Bronchial epithelial cell (primary cell): ENCODE measurements at regions not wholly inside any gene's neighbourhood (a gene's known extent, or its start where the extent isn't known, plus 50 kb on each side); places are given as distances from the start of the nearest gene placed in this dataset.

Source experiments
- DNase-seq: peaks from one replicate; pipeline ENCODE4 v3.0.0-alpha.2; 2010; ENCODE audit warnings: low read depth
- FAIRE-seq: peaks from 2 replicates; lab custom pipeline; 2011; peaks lifted over from hg19 to GRCh38; lab: Jason Lieb, UNC
- H3K27me3 ChIP-seq: 2 replicates; pipeline ENCODE4 v1.5.1; 2011; ENCODE audit warnings: low read length; ENCODE audit not compliant: control insufficient read depth, insufficient read depth
- H3K36me3 ChIP-seq: 2 replicates; pipeline ENCODE4 v1.5.1; 2011; ENCODE audit warnings: low read length; ENCODE audit not compliant: control insufficient read depth, insufficient read depth
- H3K4me3 ChIP-seq: 2 replicates; pipeline ENCODE4 v1.5.1; 2011; ENCODE audit warnings: mild to moderate bottlenecking, low read depth, low read length, control low read depth
- TF ChIP-seq, protein P1 (sequence below): IDR thresholded peaks from 2 replicates; pipeline ENCODE4 v1.5.1; 2011; ENCODE audit warnings: mild to moderate bottlenecking, moderate library complexity, low read length, control low read depth, inconsistent platforms; ENCODE audit not compliant: insufficient read depth, severe bottlenecking

- DNase-seq (no peak), FAIRE-seq (no peak)
- no peak overlapping the region for H3K4me3 ChIP-seq
- no peaks in the 10 kb centered on the region for H3K27me3 ChIP-seq
- H3K36me3 ChIP-seq, result no peaks in the 10 kb centered on the region
- TF ChIP-seq, protein P1, sequence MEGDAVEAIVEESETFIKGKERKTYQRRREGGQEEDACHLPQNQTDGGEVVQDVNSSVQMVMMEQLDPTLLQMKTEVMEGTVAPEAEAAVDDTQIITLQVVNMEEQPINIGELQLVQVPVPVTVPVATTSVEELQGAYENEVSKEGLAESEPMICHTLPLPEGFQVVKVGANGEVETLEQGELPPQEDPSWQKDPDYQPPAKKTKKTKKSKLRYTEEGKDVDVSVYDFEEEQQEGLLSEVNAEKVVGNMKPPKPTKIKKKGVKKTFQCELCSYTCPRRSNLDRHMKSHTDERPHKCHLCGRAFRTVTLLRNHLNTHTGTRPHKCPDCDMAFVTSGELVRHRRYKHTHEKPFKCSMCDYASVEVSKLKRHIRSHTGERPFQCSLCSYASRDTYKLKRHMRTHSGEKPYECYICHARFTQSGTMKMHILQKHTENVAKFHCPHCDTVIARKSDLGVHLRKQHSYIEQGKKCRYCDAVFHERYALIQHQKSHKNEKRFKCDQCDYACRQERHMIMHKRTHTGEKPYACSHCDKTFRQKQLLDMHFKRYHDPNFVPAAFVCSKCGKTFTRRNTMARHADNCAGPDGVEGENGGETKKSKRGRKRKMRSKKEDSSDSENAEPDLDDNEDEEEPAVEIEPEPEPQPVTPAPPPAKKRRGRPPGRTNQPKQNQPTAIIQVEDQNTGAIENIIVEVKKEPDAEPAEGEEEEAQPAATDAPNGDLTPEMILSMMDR, result no peak
Measured at GRCh38 chr5:18975624-18976023, 1012.4 kb downstream of the CDH18 start.

DNA sequence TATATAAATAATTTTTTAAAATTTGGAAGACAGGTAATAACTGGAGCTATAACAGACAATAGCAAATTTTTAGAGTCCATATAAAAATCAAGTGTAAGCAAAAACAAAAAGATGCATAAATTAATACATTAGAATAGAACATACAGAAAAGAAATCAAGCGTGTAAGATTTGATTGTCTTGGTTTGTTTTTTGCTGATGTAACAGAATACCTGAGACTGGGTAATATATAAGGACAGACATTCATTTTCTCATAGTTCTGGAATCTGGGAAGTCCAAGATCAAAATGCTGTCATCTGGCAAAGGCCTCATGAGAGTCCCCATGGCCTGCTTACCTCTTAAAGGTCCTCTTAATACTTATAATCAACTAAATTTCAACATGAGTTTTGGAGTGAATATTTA lies 1010.1 kb downstream of the CDH18 start:
- FAIRE-seq, result no peak
- H3K36me3 ChIP-seq, result no peaks in the 10 kb centered on the region
- no peak for DNase-seq
- no peak overlapping the region for H3K4me3 ChIP-seq
- no peaks in the 10 kb centered on the region for H3K27me3 ChIP-seq
- TF ChIP-seq, protein P1, result no peak

GRCh38 chr5:18984559-18985080 lies 1003.4 kb downstream of the CDH18 start:
- Histone ChIP-seq H3K27me3 (no peaks in the 10 kb centered on the region), H3K36me3 (no peaks in the 10 kb centered on the region), H3K4me3 (no peak overlapping the region)
- FAIRE-seq, result no peak
- TF ChIP-seq, protein P1, result no peak
- no peak for DNase-seq

GRCh38 chr5:18985171-18985758 lies 1002.7 kb downstream of the CDH18 start:
- DNase-seq, result no peak
- Histone ChIP-seq H3K27me3 (no peaks in the 10 kb centered on the region), H3K36me3 (no peaks in the 10 kb centered on the region), H3K4me3 (no peak overlapping the region)
- TF ChIP-seq, protein P1, result no peak
- no peak for FAIRE-seq

DNA sequence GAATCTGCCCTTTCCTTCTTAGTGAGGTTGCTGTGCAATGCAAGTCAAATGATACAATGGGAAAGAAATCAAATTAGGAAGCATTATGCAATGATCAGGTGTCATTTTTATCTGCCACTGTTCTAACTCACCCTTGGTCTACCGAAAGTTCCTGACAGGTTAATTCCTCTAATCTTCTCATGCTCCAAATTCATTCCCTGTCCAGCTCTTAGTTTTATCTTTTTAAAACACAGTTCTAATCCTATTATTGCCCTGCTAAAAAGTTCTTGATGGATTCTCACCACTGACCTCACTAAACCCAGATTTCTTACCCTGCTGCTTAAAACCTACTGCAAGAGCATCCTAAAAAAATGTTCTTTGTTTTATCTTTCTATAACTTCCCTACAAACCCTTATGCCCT lies 1000.9 kb downstream of the CDH18 start:
- no peak overlapping the region for H3K4me3 ChIP-seq
- H3K36me3 ChIP-seq, result no peaks in the 10 kb centered on the region
- H3K27me3 ChIP-seq, result no peaks in the 10 kb centered on the region
- no peak for FAIRE-seq
- TF ChIP-seq, protein P1, result no peak
- DNase-seq, result no peak

DNA sequence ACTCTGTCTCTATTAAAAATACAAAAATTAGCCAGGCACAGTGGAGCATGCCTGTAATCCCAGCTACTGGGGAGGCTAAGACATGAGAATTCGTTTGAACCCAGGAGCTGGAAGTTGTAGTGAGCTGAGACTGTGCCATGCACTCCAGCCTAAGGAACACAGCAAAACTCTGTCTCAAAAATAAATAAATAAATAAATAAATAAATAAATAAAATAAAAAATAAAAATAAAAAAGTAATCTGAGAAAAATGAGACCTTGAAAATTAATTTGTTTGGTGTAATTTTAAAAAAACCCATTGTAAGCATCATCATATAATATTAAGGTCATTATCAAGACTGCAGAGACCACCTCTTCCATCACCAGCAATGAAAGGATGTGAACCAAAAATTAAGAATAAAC lies 997.1 kb downstream of the CDH18 start:
- no peaks in the 10 kb centered on the region for H3K36me3 ChIP-seq
- DNase-seq, result no peak
- TF ChIP-seq, protein P1, result no peak
- no peak for FAIRE-seq
- no peaks in the 10 kb centered on the region for H3K27me3 ChIP-seq
- no peak overlapping the region for H3K4me3 ChIP-seq
